Panc1 (cell line): ENCODE measurements at regions not wholly inside any gene's neighbourhood (a gene's known extent, or its start where the extent isn't known, plus 50 kb on each side); places are given as distances from the start of the nearest gene placed in this dataset.

ENCODE experiments used
- ATAC-seq: fragments of 200-7000 bp; cut with Tn5 transposase; 2 replicates; pipeline ENCODE4 v1.9.1; 2020; ENCODE audit warnings: mild to moderate bottlenecking, moderate library complexity
- BruUV-seq: library from RNA; stranded (reverse); fragments of 400-500 nt; replicated peaks from 2 replicates; lab custom pipeline; 2021; lab: Mats Ljungman, UMichigan
- CTCF ChIA-PET: fragments of 300-600 bp; sonication (Branson Sonifier 250); formaldehyde crosslinking; loops from one replicate; lab custom pipeline; 2022; ENCODE audit warnings: antibody characterized with exemption; lab: Charles Lee
- POLR2A ChIA-PET: fragments of 300-600 bp; sonication (Branson Sonifier 250); formaldehyde crosslinking; loops from one replicate; lab custom pipeline; 2022; ENCODE audit warnings: antibody characterized with exemption; lab: Charles Lee
- DNase-seq: peaks from one replicate; pipeline ENCODE4 v3.0.0-alpha.2; 2010; ENCODE audit warnings: low read depth, low spot score
- H3K27ac ChIP-seq: 2 replicates; pipeline ENCODE4 v1.5.1; 2011; ENCODE audit warnings: mild to moderate bottlenecking, low read length, inconsistent platforms
- H3K27me3 ChIP-seq: fragments of 200-500 bp; sonication (Bioruptor generic); 2 replicates; pipeline ENCODE4 v1.6.0; 2014; ENCODE audit warnings: low read length, inconsistent platforms; ENCODE audit not compliant: control insufficient read depth, insufficient read depth
- H3K36me3 ChIP-seq: fragments of 200-500 bp; sonication (Bioruptor generic); 2 replicates; pipeline ENCODE4 v1.5.1; 2014; ENCODE audit warnings: inconsistent platforms, mild to moderate bottlenecking, low read length, moderate library complexity; ENCODE audit not compliant: control insufficient read depth, insufficient read depth
- H3K4me1 ChIP-seq: 2 replicates; pipeline ENCODE4 v1.5.1; 2011; ENCODE audit warnings: inconsistent platforms, mild to moderate bottlenecking, low read length, moderate library complexity; ENCODE audit not compliant: control insufficient read depth, insufficient read depth
- H3K4me3 ChIP-seq, 2 experiments: 2 replicates each; pipeline ENCODE4 v1.5.1; 2011 to 2012; ENCODE audit warnings: low read depth in 2 of 2, low read length in 2 of 2, mild to moderate bottlenecking in 2 of 2, inconsistent platforms in 1 of 2, moderate library complexity in 1 of 2
- H3K9me3 ChIP-seq: fragments of 200-500 bp; sonication (Bioruptor generic); 2 replicates; pipeline ENCODE4 v1.5.1; 2014; ENCODE audit warnings: low read depth, mild to moderate bottlenecking, inconsistent platforms, low read length, moderate library complexity; ENCODE audit not compliant: control insufficient read depth, insufficient read depth
- CTCF ChIP-seq: fragments of 450-650 bp; IDR thresholded peaks from 2 replicates; pipeline ENCODE4 v1.5.1; 2017; ENCODE audit warnings: mild to moderate bottlenecking
- POLR2AphosphoS5 ChIP-seq: IDR thresholded peaks from 2 replicates; pipeline ENCODE4 v1.6.1; 2012; ENCODE audit warnings: mild to moderate bottlenecking, low read depth, low read length, moderate library complexity
- REST ChIP-seq, 2 experiments: IDR thresholded peaks; 2 replicates each; pipeline ENCODE4 v1.6.1; 2011 to 2012; ENCODE audit warnings: low read depth in 2 of 2, control low read depth in 1 of 2, low read length in 1 of 2, mild to moderate bottlenecking in 1 of 2, moderate library complexity in 1 of 2; ENCODE audit not compliant: insufficient read depth in 1 of 2
- SIN3A ChIP-seq: IDR thresholded peaks from 2 replicates; pipeline ENCODE4 v1.6.1; 2012; ENCODE audit warnings: low read depth, mild to moderate bottlenecking, low read length, moderate library complexity, borderline replicate concordance; ENCODE audit not compliant: insufficient read depth
- TCF7L2 ChIP-seq: IDR thresholded peaks from 2 replicates; pipeline ENCODE4 v1.6.1; 2011; ENCODE audit warnings: mild to moderate bottlenecking, low read depth, low read length, inconsistent platforms
- in situ Hi-C: cut with HindIII; loops from 2 replicates; pipeline ENCODE4 v1.10.0; 2016; ENCODE audit warnings: low sequenced_read_pairs, low pct_unique_long_range_greater_than_20kb
- intact Hi-C: fragments of 100-400 bp; cut with micrococcal nuclease; formaldehyde crosslinking; loops from one replicate; pipeline ENCODE4 v1.10.0; 2022; ENCODE audit not compliant: unreplicated experiment

GRCh38 chr14:104424406-104425072, 155.0 kb upstream of the C14orf180 start:
- TF ChIP-seq REST (IDR thresholded peaks at IDR 0.05; ENCODE audit: insufficient read depth in 1 of 2, low read depth in 2 of 2, low read length in 1 of 2), result no peak
- TF ChIP-seq TCF7L2, result no peak
- no peak for TF ChIP-seq SIN3A
- DNase-seq (no peak), ATAC-seq (no peak; the same call in 1 of the 2 replicates)
- Histone ChIP-seq H3K36me3 (no peaks in the 10 kb centered on the region), H3K27ac (no peak overlapping the region), H3K4me3 (no peak overlapping the region), H3K27me3 (no peaks in the 10 kb centered on the region), H3K9me3 (no peaks in the 10 kb centered on the region), H3K4me1 (no peaks in the 10 kb centered on the region)
- intact Hi-C loops (no loop called here), in situ Hi-C loops (no loop called here)
- ChIA-PET CTCF (no interaction called here), POLR2A (no interaction called here)
- no TSS peak for BruUV-seq

GRCh38 chr14:104425171-104425681, 154.3 kb upstream of the C14orf180 start:
- Histone ChIP-seq H3K36me3 (no peaks in the 10 kb centered on the region), H3K27me3 (no peaks in the 10 kb centered on the region), H3K4me1 (no peaks in the 10 kb centered on the region), H3K4me3 (no peak overlapping the region), H3K27ac (no peak overlapping the region), H3K9me3 (no peaks in the 10 kb centered on the region)
- in situ Hi-C loops (no loop called here), intact Hi-C loops (no loop called here)
- BruUV-seq, result no TSS peak
- DNase-seq (no peak), ATAC-seq (no peak)
- POLR2A ChIA-PET, result no interaction called here
- CTCF ChIA-PET, result no interaction called here
- TF ChIP-seq POLR2AphosphoS5 (no peak), REST (IDR thresholded peaks at IDR 0.05; ENCODE audit: insufficient read depth in 1 of 2, low read depth in 2 of 2, low read length in 1 of 2) (no peak), CTCF (no peak), TCF7L2 (no peak), SIN3A (no peak)
